ENCODE measurements at regions not wholly inside any gene's neighbourhood (a gene's known extent, or its start where the extent isn't known, plus 50 kb on each side); places are given as distances from the start of the nearest gene placed in this dataset.

- TF ChIP-seq MAX (IDR thresholded peaks at IDR 0.05) (no peak), NFIC (IDR thresholded peaks at IDR 0.05) (no peak), EGR1 (IDR thresholded peaks at IDR 0.05) (no peak), EP300 (IDR thresholded peaks at IDR 0.05; ENCODE audit: borderline replicate concordance) (no peak), TAF1 (IDR thresholded peaks at IDR 0.05; ENCODE audit: low read depth) (no peak), USF1 (IDR thresholded peaks at IDR 0.05) (no peak)
Measured at GRCh38 chr5:74478328-74478727, 162.2 kb downstream of the ENC1 start.
